Right kidney (tissue), 1 donor: ENCODE measurements at regions not wholly inside any gene's neighbourhood (a gene's known extent, or its start where the extent isn't known, plus 50 kb on each side); places are given as distances from the start of the nearest gene placed in this dataset.
A peak's percentile ranks its signal among the peaks of the same experiment; 100 is the strongest.
"Not testable (repeated sequence)": the region's sequence is repeated elsewhere in the genome, so short reads cannot be mapped to it uniquely, and the experiment has no call there.

ENCODE experiments used
- DNase-seq: peaks from one replicate; pipeline ENCODE4 v3.0.0-alpha.2; 2016

DNA sequence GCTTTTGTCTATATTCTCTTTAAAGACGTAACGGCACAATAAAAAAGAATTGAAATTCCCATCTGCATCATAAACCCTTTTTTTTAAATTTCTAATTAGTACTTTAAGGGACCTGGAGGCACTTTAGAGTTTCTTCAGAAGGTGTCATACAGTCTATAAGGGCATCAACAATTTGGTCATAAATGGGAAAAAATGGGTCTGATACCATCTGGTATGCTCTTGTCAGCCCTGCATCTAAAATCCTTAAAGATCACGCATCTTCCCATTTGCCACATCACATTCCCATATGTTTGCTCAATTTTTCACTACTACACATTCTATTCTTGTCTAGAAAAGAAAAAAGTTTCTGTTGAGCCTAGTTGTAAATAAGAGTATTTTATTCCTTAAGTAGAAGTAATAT is 53.8 kb downstream of the COX7C start:
- no peak for DNase-seq

DNA sequence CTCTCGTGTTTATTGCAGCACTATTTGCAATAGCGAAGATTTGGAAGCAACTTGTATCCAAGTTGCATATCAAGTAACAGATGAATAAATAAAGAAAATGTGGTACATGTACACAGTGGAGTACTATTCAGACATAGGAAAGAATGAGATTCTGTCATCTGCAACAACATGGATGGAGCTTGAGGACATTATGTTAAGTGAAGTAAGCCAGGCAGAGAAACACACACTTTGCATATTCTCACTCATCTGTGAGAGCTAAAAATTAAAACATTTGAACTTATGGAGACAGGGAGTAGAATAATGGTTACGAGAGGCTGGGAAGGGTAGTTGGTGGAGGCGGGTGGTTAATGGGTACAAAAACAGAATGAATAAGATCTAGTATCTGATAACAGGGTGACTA is 56.3 kb downstream of the COX7C start:
- DNase-seq = no peak

- no peak for DNase-seq
Measured at GRCh38 chr5:86675311-86675710, 57.6 kb downstream of the COX7C start.

DNA sequence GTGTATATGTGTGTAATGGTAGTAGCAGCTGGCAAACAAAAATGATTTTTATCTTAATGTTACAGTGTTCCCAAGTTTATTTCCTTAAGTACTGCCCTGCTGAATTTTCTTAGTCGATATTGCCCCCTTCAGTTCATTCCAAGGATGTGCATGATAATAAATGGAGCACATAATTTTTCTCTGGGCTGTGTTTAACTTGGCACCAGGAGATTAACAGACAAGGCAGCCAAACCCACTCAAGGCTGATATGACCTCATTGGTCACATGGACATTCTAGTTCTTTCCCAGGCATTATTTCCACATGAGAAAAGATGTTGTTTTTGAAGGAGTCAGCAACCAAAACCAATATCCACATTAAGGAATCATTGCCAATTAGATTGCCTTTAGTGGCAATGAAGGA is 61.8 kb downstream of the COX7C start:
- DNase-seq = peak; percentile 13

DNA sequence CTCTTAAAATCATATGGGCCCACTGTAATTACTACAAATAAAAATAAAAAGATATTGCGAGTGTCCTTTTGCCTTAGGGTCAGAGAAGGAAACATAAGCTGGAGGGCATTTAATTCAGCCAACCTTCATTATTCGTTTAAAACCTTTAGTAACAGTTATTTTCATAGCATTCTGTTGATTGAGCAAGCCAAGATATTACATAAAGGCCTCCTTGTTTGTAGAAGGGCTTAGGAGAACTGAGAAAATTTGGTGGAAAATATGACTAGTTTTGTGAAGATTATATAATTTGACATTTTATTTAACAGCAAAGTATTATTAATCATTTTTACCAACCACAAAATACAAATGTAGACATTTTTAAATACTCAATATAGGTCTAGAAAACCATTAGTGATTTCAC is 62.2 kb downstream of the COX7C start:
- no peak for DNase-seq

- no peak for DNase-seq
Measured at GRCh38 chr5:86684222-86684621, 66.5 kb downstream of the COX7C start.

DNA sequence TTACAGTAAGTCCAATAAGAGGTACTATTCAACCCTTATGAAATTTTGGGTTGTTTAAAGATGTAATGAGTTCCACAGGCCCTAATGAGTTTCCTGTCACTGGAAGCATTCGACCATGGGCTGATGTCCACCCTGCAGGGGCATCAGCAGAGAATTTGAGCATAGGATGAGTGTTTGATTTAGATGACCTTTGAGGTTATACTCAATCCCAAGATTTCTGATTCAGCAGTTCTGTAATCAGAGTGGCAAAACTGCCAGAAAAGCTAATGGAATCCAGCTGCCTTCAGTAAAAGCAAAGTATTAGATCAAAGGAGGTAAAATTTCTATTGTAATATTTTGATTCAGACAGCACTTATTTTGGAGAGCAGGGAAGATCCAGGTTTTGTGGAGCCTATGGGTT is 68.3 kb downstream of the COX7C start:
- no peak for DNase-seq

DNA sequence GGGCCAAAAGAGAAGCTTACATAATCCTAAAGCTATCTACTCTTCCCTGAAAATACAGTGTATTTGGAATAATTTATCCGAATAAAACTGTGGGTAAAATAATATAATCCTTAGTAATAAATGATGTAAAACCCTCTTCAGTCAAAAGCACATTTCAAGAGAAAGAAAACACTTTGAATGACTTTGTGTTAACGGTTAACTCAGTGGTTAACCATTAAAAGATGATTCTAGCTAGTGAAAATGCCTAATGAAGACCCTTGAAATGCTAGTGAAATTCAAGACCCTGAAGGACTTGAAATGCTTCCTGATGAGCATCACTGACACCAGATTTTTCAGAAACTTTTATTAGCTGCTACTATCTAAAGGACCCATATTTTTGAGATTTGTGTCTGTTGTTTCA is 70.7 kb downstream of the COX7C start:
- DNase-seq = no peak

- DNase-seq = no peak
Measured at GRCh38 chr5:86689103-86689729, 71.5 kb downstream of the COX7C start.

GRCh38 chr5:86709157-86709881 is 91.6 kb downstream of the COX7C start:
- DNase-seq = no peak

DNA sequence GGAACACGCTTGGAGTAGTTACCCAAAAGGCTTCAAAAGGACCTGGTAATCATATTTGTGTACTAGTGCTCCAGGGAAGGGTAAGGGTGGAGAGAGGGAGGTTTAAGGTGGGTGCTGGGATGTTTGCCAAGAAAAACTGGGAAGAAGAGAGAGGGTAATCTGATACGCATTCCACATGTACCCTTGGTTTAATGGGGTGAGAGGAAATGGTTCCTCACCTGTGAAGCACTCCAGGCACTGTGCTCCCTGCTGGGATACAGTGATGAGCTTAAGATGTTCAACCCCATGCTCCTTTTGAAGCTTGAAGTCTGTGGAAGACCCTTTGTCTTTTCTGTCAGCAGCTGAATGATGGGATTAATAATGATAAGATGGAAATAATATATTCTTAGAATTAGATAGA is 98.4 kb downstream of the COX7C start:
- DNase-seq = no peak

DNA sequence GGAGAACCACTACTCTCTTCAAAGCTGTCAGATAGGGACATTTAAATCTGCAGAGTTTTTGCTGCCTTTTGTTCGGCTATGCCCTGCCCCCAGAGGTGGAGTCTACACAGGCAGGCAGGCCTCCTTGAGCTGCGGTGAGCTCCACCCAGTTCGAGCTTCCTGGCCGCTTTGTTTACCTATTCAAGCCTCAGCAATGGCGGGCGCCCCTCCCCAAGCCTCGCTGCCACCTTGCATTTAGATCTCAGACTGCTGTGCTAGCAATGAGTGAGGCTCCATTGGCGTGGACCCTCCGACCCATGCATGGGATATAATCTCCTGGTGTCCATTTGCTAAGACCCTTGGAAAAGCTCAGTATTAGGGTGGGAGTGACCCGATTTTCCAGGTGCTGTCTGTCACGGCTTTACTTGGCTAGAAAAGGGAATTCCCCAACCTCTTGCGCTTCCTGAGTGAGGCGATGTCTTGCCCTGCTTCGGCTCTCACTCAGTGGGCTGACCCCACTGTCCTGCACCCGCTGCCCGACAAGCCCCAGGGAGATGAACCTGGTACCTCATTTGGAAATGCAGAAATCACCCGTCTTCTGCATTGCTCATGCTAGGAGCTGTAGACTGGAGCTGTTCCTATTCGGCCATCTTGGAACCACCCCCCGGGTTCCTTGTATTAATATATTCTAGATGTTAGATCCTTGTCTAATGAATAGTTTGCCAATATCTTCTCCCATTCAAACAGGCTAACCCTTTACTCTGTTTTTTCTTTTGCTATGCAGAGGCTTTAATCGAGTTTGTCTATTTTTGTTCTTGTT is 113.8 kb downstream of the COX7C start:
- DNase-seq = not testable (repeated sequence)

- DNase-seq = no peak
Measured at GRCh38 chr5:86735370-86735769, 117.6 kb downstream of the COX7C start.

DNA sequence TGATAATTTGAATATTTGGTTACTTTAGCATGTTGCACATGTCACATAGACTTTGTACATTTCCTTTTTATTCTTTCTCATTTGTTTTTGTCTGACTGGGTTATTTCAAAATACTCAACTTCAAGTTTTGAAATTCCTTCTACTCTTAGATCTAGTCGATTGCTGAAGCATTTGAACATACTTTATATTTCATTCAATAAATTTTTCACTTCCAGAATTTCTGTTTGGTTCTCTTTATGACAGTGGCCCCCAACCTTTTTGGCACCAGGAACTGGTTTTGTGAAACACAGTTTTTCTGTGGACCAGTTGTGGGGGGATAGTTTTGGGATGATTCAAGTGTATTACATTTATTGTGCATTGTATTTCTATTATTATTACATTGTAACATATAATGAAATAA is 119.8 kb downstream of the COX7C start:
- no peak for DNase-seq

DNA sequence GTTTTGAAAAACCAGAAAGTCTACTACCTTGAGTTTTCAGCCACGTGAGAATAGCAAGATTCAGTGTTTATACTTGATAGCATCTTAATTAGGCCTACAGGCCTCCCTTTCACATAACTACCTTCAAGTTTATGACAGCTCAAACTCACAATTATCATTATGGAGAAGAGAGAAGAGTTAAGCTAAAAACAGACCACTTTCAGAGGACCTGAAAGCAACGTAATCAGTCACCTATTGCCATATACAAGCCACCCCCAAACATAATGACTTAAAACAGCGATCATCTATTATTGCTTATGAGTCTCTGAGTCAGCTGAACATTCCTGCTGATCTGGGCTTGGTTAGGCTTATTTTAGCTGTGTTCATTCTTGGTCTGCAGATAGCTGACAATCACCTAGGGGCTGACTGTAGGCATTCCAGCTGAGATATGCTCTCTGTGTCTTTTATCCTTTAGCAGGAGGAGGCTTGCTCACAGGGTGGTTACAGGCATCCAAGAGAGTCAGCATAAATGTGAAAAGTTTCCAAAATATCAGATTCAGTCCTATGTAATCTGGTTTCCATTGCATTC is 130.9 kb downstream of the COX7C start:
- no peak for DNase-seq

DNA sequence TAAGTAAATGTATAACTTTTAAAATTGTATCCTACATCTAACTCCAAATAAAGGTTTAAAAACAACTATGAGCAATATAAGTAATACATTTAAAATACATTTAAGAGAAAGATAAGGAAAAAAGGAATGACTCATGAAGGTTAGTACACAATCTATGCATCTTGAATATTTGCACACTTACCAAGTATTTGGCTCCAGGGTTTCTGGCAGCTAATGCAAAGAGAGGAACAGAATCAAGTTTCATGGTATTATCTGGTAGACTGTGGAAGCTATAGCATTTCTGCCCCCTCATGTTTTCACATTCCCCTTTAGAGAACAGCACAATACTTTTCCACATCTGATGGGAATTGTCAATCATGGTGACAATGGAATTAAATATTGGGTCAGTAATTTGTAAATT is 132.1 kb downstream of the COX7C start:
- DNase-seq = no peak

DNA sequence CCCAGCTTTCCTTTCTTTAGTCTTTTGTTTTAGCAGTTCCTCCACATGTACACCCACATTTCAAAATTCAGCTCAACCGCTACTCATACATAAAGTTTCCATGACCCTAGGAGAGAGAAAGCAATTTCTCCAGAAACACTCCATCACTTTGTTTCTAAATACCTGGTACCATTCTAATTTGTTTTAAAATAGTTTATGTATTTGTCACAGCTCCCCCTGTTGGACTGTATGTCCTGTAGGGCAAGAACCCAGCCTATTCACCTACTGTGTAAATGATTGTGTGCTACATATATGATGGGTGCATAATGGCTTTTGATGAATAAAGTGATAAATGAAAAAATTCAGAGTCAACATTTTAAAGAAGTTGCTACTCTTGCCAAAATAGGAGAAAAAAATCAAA is 139.1 kb downstream of the COX7C start:
- DNase-seq = no peak

DNA sequence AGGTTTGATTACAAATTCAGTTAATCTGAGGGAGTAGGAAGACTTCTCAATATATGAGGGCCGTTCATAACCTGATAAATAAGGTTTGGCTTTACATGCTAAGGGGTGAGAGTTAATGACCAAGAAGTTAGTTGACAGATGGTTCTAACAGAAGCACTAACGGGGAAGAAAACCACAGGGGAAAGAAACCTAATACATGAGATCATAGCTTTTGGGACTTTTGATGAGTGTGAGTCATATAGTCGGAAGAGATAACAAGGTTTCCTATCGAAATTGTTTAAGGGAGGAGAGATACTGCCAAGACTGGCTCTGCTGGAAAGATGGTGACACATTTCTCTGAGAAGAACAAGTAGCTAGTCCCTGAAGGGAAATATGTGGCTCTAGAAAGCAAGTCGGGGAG is 140.1 kb downstream of the COX7C start:
- no peak for DNase-seq

GRCh38 chr5:86760661-86761060 is 142.9 kb downstream of the COX7C start:
- DNase-seq = no peak

GRCh38 chr5:86763929-86764328 is 146.2 kb downstream of the COX7C start:
- DNase-seq = no peak

DNA sequence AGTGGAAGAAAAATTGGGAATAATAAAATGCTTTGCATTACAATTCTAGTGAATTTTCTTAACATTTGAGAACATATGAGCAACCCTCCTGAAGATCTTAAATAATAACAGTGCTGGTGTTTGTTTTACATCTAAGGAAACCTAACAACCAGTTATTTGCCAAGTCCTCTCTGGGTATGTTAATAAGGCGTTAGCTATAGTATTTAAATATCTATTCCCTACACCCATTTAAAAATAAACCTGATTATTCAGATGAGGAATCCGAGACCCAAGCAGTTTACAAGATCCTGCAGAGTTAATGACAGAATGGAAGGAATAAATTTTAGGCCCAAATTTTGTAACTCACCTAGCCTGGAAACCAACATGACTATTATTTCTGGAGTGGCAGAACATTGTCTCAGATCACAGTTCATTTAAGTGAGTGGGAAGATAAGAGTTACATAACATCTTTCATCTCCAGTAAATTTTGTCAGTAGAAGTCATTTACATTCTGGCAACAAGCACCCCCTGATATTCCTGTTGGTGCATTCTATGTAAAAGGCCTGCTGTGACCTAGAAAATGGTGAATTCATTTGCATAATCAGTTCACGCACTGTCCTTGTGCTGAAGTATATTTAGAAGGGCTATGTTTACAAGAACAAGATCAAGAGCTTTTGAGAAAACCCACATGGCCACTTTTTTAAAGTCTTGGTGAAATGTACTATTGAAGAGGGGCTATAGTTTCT is 148.2 kb downstream of the COX7C start:
- no peak for DNase-seq

DNA sequence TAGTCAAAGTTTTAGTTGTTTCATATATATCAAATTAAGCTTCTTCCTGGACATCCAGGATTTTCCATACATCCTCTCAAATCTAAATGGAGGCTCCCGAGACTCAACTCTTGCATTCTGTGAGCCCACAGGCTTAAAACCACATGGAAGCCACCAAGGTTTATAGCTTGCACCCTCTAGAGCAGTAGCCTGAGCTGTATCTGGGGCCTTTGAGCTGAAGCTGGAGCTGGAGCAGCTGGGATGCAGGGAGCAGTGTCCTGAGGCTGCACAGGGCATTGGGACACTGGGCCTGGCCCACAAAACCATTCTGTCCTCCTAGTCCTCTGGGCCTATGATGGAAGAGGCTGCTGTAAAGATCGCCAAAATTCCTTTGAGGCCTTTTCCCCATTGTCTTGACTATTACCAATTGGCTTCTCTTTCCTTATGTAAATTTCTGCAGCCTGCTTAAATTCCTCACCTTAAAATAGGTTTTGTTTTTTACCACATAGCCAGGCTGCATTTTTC is 151.0 kb downstream of the COX7C start:
- no peak for DNase-seq
